ENCODE measurements at regions not wholly inside any gene's neighbourhood (a gene's known extent, or its start where the extent isn't known, plus 50 kb on each side); places are given as distances from the start of the nearest gene placed in this dataset.

- no peak for DNase-seq
Measured at GRCh38 chr21:43301409-43302061, 125.4 kb downstream of the SIK1 start.

DNA sequence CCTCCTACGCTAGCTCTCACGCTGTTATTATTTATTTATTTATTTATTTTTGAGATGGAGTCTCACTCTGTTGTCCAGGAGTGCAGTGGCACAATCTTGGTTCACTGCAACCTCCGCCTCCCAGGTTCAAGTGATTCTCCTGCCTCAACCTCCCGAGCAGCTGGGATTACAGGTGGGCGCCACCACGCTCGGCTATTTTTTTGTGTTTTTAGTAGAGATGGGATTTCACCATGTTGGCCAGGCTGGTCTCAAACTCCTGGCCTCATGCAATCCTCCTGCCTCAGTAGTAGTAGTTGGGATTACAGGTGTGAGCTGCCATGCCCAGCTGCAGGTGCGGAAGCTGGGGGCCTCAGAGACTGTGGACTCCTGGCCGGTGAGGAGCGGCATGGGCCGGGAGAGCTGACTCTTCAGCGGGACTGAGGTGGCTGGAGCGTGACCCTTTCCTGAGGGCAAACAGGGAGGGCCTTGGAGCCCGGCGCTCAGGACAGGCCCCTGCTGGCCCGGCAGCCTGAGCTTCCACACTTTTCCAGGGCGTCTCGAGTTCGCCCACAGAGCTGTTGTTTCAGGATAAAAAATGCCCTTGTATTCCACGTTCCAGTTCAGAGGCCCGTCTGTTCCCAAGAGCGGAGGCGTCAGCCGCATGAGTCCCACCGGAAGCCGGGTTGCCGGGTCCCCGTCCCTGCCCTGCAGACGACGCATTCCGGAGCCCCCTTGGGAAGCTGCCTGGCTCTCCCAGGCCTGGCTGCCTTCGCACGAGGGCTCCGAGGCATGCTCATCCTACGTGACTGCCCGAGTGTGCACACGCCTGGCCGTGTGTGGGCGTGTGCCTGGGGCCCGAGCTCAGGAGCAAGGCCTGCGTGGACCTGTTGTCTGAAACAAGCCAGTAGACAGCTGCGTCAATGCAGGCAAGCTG is 126.2 kb downstream of the SIK1 start:
- no peak for DNase-seq

- DNase-seq, result no peak
Measured at GRCh38 chr21:43299441-43300277, 127.3 kb downstream of the SIK1 start.

DNA sequence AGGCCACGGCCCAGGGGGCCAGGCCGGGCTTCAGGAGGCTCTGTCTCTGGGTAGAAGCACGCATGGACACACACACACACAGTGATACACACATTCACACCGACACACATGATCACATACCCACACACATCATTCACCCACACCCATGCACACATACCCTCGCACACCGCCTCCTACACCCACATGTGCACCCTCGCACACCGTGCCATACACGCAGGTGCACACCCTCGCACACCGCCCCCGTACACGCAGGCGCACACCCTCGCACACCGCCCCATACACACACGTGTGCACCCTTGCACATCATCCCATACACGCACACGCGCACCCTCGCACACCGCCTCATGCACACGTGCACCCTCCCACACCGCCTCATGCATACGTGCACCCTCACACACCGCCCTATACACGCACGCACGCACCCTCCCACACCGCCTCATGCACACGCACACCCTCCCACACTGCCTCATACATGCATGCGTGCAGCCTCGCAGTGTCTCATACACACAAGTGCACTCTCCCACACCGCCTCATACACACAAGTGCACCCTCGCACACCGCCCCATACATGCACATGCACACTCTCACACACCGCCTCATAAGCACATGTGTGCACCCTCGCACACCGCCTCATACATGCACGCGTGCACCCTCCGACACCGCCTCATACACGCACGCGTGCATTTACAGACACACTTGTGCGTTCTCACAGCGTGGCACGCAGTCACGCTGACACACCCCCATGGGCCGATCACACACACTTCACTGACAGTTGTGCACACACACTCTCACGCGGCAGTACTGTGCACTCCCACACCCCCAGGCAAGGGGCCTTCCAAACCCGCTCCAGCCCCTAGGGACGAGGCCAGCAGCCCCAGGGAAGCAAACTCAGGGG is 128.1 kb downstream of the SIK1 start:
- DNase-seq, result no peak

- no peak for DNase-seq
Measured at GRCh38 chr21:43297989-43298388, 128.9 kb downstream of the SIK1 start.

DNA sequence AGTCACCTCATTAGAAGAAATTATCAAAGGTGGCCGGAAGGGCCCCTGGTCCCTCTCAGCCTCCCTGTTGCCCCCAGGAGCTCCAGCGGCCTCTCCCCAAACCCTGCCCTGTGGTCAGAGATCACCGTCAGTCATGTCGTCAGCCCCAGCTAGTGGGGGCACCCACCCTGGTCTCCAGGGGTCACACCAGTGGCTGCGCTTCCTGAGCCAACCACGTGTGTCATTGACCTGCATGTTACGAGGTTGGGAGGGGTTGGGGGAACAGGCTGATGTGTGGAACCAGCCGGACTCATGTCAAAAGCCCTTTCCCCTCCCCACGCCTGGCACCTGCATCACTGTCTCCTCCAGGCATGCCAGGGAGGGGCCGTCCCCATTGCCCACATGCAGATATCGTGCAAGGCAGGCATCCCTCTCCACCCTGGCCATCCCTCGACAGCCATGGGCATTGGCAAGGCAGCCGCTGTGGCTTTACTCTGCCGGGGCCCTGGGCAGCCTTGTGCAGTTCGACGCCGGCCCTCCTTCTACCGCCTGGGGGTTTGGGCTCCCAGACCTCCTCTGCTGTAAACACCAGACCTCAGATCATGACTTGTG is 128.7 kb downstream of the CRYAA start:
- no peak for DNase-seq

DNA sequence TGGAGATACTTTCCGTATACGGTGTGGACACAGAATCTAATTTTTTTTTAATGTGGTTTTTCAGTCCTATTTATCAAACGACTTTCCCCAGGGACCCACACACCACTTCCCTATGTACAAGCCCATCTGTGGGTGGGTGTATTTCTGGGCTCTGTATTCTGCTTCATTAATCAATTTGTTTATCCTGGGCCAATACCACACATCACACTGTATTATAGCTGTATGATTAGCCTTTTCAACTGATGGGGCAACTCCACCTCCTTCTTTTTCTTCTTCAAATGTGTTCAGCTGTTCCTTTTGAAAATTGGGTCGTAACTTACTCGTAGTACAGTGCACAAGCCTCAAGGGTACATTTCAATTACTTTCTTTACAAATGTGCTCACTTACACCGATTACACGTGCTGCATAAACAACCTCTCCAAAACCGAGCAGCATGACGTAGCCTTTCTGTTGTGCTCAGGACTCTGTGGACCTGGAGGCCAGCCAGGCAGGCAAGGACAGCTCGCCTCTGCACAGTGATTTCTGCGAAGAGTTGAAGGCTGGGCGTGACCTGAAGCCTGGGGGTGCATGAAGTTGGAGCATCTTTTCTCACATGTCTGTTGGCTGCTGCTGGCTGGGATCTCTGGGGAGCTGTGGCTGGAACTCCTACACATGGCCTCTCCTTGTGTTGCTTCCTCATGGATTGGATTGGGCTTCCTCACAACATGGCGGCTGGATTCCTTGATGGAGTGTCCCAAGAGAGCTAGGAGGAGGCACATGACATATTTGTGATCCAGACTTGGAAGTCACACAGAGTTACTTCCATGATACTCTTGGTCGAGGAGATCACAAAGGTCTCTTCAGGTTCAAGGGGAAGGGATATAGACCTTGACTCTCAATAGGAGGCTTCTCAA is 126.5 kb downstream of the CRYAA start:
- DNase-seq, result no peak

DNA sequence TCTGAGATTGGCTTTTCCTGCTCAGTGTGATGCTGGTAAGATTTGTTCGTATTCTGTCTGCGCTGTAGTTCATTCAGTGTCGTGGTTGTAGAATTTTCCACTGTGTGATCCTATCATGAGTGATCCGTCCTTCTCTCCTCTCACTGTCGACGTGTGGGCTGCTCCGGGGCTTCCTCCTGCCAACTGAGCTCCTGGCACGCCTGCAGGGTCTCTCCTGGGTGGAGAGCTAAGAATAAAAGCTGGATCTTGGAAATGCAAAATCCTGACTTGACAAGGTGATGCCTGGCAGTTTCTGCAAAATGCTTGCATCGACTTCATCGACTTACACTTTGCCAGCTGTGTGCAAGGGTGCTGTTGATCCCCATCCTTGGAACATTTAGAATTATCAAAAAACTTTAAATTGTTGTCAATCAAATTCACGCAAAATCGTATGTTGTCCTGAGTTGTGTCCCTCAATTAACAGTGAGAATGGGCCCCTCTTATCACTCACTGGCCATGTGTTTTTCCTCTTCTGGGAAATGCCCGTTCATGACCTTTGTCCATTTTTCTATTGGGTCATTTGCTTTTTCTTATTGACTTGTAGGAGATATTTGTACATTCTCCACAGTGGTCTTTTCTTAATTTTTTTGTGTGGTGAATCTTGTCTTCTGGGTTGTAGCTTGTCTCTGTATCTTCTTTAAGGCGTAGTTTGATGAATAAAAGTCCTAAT is 125.5 kb downstream of the CRYAA start:
- DNase-seq, result no peak

DNA sequence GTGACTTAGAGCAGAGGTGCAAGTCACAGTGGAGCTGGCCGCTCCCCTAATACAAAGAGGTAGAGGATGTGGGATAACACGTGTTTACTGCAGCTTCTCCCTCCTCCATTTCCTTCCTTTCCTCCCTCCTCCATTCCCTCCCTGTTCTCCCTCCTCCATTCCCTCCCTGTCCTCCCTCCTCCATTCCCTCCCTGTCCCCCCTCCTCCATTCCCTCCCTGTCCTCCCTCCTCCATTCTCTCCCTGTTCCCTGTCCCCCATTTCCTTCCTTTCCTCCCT is 124.0 kb downstream of the CRYAA start:
- no peak for DNase-seq

DNA sequence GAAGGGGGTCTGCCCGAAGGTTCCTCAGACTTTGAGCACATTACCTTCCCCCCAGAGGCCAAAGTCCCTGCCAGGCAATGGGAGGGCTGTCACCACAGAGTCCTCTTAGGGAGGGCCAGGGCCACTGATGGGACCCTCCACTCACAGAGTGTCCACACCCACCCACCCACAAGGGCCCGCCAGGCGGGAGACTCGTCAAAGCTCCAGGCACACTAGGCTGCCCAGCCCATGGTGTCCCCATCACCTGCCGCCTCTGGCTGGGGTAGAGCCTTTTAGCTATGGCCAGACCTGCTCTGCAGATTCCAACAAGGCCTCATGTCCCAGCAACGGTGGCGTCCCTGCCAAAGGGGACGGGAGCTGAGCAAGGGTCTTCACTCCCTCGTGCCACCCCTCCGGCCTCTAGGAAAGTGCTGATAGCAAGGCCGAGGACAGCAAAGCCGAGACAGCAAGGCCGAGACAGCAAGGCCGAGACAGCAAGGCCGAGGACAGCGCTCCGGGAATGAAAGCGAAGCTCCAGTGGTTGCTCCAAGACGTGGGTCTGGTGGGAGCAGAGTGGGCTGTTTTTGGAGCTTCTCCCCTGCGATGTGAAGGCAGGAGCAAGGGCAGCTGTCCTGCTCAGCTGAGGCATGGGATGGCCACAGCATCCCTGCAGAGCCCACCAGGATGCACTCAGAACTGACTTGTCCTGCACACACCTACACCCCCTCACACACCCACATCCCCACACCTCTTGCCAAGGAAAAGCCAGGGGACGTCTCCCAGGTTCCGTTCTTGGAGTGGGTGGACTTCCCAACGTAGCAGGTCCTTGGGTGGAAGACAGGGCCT is 123.4 kb downstream of the CRYAA start:
- DNase-seq, result no peak

GRCh38 chr21:43291347-43291950 is 122.6 kb downstream of the CRYAA start:
- no peak for DNase-seq

DNA sequence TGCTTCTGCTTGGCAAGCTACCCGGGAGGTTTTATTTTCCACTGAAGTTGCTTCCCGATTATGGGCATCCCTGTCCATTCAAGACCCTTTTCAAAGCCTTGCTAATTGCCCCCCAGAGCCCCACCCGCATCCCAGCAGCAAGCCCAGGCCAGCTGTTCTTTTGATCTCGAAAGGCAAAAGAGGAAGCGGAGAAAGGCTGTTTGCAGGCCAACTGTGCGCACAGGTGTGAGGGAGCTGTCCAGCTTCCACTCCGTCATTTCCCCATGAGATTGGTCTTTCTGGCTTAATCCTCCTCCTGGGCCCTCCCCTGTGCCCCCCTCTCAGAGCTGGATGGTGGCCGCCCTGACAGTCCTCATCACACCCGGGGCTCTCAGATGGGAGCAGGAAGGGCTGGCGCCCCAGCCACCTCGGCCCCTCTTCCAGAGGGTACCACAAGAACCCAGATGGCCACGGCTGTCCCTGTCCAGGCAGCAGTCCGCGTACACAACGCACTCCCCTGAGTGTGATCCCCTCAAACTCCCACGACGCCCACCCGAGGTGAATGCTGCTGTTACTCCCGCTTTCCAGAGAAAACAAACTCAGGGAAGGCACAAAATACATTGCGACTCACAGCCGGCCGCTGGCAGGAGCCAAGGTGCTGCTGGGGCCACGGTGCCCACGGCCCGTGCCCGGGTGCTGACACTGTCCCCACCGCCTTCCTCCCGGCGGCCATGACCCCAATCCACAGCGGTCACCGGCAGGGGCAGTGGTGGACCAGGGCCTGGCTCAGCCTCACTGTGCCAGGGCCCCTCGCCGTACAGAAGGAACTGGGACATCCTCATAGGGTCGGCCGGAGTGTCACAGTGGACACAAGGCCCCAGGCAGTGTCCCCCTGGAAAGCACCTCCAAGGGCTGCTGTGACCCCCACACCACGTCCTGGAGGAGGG is 121.9 kb downstream of the CRYAA start:
- no peak for DNase-seq

GRCh38 chr21:43289966-43290365 is 121.2 kb downstream of the CRYAA start:
- DNase-seq, result no peak

DNA sequence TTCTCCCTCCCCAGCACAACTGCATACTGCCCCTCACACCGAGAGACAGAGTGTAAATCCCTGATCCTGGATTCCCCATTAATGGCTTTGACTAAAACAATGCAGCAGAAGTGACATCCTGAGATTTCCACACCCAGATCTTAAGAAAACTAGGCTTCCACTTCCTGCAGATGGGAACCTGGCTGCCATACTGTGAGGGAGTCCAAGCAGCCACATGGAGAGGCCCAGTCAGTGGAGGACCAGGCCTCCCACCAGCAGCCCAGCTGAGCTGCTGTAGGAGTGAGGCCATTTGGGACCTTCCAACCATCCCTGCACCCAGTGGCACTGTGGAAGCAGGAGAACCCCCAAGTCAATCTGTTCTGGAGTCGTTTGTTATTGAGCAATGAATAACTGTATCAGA is 120.6 kb downstream of the CRYAA start:
- DNase-seq, result no peak

DNA sequence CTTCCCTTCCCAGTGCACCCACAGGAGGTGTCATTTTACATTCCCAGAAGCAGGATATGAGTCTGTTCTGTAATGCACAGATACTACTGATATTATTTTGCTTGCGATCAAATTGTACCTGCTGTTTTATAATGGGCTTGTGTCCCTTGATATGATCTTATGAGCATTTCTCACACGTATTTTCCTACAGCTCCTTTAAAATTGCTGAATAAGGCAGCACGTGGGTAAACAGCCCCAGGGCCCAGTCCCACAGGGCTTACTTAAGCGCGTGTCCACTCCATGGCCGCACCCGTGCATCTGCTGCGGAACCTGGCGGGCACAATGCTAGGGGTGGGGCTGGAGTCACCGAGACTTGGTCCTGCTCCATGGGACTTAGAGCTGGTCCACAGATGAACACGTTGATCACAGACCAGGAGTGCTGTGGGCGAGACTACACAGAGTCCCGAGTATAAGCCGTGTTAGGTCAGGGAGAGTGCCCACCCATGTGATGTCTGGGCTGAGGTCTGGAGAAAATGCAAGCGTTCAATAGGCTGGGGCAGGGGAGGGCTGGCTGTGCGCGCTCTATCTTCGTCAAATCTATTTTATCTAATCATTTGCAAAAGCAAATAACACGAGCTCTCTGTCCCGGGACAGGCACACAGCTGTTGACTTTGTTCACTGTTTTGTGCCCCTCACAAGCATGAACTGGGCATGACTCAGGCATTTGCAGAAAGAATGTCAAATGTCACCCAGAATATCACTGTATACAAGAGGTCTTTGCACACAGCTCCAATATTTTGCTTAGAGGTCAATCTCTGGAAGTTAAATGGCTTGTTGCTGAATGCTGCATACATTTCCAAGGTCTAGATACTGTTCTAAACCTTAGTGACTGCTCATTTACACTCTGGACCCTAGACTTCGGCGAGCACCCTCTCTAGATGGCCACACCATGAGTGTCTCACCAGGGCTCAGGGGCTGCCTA is 119.3 kb downstream of the CRYAA start:
- no peak for DNase-seq

GRCh38 chr21:43287111-43287760 is 118.4 kb downstream of the CRYAA start:
- DNase-seq, result no peak
